ENCODE measurements at regions not wholly inside any gene's neighbourhood (a gene's known extent, or its start where the extent isn't known, plus 50 kb on each side); places are given as distances from the start of the nearest gene placed in this dataset.
"Not testable (repeated sequence)": the region's sequence is repeated elsewhere in the genome, so short reads cannot be mapped to it uniquely, and the experiment has no call there.

GRCh38 chr10:32141018-32141807, 85.0 kb upstream of the KIF5B start:
- no peak for DNase-seq (ENCODE audit: low read depth)

DNA sequence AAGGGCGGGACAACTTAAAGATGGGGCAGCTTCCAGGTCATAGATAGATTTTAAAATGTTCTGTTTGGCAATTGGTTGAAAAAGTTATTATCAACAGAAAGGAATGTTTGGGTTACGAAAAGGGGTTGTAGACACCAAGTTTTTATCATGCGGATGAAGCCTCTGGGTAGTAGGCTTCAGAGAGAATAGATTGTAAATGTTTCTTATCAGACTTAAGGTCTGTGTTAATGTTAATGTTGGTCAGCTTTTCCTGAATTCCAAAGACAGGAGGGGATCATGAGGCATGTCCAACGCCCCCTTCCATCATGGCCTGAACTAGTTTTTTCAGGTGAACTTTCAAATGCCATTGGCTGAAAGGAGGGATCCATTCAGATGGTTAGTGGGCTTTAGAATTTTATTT, 84.2 kb upstream of the KIF5B start:
- no peak for DNase-seq (ENCODE audit: low read depth)

- DNase-seq (ENCODE audit: low read depth), result no peak
Measured at GRCh38 chr10:32139223-32140073, 83.2 kb upstream of the KIF5B start.

DNA sequence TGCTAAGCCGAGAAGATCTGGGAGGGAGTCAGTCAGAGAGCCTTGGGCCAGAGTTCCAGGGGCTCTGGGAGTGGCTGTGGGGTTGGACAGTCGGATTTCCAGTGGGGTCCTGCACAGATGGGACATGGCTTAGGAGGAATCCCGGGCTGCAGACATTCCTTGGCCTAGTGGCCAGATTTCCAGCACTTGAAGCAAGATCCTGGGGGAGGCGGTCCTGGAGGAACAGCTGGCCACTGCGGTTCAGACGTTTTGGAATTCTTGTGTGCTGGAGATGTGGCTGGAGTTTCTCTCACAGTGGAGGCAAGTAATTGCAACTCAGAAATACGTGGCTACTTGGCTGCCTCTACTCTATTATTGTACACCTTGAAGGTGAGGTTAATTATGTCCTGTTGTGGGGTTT, 80.7 kb upstream of the KIF5B start:
- DNase-seq (ENCODE audit: low read depth), result not testable (repeated sequence)

- not testable (repeated sequence) for DNase-seq (ENCODE audit: low read depth)
Measured at GRCh38 chr10:32135796-32136195, 79.6 kb upstream of the KIF5B start.

- DNase-seq (ENCODE audit: low read depth), result no peak
Measured at GRCh38 chr10:32132357-32132946, 76.2 kb upstream of the KIF5B start.

DNA sequence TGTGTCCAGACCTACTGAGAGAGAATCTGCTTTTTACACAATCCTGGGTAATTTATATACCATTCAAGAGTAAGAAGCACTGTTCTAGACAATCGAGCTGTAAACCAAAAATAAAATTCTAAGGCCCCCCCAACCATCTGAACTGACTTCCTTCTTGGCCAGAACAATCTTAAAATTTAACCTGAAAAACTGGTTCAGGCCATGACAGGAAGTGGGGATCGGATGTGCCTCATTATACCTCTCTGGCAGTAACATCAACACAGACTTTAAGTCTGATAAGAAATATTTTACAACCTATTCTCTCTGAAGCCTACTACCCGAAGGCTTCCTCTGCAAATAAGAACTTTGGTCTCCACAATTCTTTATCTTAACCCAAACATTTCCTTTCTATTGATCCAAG, 75.2 kb upstream of the KIF5B start:
- DNase-seq (ENCODE audit: low read depth), result no peak

DNA sequence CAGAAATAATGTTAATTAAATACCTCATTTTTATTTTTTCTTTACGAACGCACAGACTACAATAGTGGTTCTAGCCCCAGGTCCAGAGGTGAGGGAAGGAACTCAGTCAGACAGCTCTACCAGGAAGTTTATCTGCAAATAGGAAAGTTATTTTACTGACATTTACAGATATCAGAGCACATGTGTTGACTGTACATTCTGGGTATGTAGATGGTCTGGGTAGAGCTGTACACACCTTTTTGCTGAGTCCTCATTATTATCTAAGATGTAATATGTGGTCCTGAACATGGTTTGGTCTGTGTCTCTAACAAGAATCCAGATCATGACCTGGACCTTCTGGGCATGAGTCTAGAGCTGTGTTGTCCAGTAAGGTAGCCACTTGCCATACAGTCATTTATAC, 74.6 kb upstream of the KIF5B start:
- DNase-seq (ENCODE audit: low read depth), result no peak

DNA sequence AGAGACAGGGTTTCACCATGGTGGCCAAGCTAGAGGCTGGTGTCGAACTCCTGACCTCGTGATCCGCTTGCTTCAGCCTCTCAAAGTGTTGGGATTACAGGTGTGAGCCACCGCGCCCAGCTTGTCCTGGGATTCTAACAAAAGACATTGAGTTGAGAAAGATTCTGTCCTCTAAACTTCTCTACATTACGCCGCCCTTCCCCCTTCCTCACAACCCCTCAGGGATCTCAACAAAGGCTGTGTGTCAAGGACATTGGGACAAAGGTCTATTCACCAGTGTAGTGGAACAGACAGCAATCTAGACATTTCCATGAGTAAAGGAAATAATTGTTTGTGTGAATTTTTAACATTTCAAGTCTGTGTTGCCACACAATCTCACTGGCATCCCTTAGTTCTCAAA, 68.8 kb upstream of the KIF5B start:
- no peak for DNase-seq (ENCODE audit: low read depth)

GRCh38 chr10:32123021-32123420, 66.8 kb upstream of the KIF5B start:
- no peak for DNase-seq (ENCODE audit: low read depth)

DNA sequence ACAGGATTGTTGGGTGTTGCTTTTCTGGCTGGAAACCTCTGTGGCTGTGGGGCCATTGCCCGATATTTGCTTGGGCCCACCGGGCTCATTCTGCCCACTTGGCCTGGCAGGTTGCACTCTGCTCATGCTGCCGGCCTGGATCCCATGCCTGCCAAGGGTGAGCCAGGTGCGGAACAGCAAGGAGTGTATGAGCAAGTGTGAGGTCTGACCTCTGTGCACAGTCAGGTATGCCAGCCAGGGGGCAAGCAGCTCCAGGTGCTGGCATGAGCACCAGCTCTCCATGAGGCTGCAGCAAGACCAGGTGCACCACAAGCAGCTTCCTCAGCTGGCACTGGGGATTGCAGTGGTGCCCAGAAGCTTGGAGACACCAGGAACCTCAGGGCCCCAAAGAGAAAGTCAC, 65.4 kb upstream of the KIF5B start:
- DNase-seq (ENCODE audit: low read depth), result no peak

DNA sequence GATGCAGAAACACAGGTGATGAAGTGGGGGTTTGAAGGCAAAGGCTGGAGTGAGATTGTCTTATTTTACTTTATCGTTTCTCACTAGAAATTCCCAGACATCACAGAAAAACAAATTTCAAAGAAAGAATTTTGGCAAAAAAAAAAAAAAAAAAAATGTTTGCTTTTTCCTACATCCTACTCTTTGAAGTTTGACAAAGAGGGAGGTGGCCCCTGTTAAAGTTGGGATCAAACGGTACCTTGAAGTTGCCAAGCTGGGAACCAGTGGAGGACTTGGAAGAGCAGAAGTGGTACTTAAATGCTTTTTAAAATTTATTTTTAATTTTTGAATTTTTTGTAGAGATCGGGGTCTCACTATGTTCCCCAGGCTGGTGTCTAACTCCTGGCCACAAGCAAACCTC, 63.9 kb upstream of the KIF5B start:
- no peak for DNase-seq (ENCODE audit: low read depth)

- no peak for DNase-seq (ENCODE audit: low read depth)
Measured at GRCh38 chr10:32114508-32114907, 58.3 kb upstream of the KIF5B start.

DNA sequence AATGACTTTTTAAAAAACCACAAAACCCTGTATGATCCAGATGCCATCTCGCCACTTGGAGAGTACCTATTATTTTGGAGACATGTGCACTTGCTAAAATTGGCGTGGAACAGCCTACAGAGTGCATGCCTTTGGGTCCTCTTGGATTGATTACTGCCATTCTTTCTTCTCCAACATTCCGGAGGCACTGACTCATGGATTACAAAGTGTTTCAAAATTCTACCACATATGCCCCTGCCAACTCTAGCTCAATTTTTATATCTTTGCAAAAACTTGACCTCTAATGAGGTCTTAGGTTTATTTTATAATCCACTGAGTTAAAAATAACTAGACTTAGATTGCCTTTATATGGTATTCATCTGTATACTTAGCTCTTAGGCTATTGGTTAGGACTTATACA, 55.8 kb upstream of the KIF5B start:
- DNase-seq (ENCODE audit: low read depth), result no peak

- DNase-seq (ENCODE audit: low read depth), result no peak
Measured at GRCh38 chr10:32111585-32111984, 55.4 kb upstream of the KIF5B start.

DNA sequence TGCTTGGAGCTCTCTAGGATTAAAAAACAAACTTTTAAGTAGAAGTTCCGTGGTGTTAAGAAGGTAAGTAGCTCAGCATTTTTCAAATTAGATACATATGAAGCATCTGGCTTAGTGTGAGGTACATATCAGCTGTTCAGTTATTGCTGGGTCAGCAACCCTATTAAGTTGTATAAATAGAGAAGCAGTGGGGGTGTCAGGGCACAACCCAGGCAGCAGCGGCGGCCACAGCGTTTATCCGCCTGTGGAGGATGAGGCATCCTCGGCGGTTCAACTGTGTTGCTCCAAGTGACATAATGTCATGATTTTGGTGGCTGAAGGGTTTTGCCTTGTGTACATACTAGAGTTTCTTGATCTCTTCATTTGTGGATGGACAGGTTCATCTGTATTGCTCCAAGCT, 54.6 kb upstream of the KIF5B start:
- DNase-seq (ENCODE audit: low read depth), result no peak

DNA sequence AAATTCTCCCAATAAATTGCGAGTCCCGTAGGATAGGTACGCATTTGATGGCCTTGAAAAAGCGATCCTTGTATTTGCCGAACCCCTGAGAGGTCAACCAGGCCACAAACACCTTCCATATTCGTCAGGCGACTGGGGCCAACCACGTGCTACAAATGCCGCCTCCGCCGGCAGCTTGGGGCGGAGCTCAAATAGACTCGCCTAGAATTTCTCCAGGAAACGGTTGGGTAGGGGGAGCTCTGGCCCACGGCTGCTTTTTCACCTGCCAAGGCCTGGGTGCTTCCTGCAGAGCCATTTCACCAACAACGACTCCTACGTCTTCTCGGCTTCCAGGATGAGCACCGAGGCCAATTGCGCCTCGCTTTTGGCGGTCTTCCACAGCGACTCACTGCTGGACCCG, 53.4 kb upstream of the KIF5B start:
- no peak for DNase-seq (ENCODE audit: low read depth)

Data from activated T-cell treated with anti-CD3 and anti-CD28 coated beads for 24 hours (primary cell).